Activated naive CD4-positive, alpha-beta T cell treated with anti-CD3 and anti-CD28 coated beads, Interleukin-2, amount 10 ng/mL, durations not matched to agents 7 days and 5 days (primary cell): ENCODE measurements at regions not wholly inside any gene's neighbourhood (a gene's known extent, or its start where the extent isn't known, plus 50 kb on each side); places are given as distances from the start of the nearest gene placed in this dataset.

Experiments used
- CTCF ChIA-PET: fragments of 350-600 bp; sonication (Branson Sonifier 250); formaldehyde crosslinking; loops from one replicate; lab custom pipeline; 2021; ENCODE audit warnings: antibody characterized with exemption; lab: Charles Lee
- DNase-seq: peaks from one replicate; pipeline ENCODE4 v3.0.0-alpha.2; 2020
- H3K27ac Mint-ChIP-seq: one replicate; pipeline ENCODE4 v1.8.0; 2021; ENCODE audit warnings: mild to moderate bottlenecking, moderate library complexity, mixed read lengths
- H3K27me3 Mint-ChIP-seq: one replicate; pipeline ENCODE4 v1.8.0; 2021; ENCODE audit warnings: mild to moderate bottlenecking, mixed read lengths
- H3K36me3 Mint-ChIP-seq: one replicate; pipeline ENCODE4 v1.8.0; 2021; ENCODE audit warnings: mixed read lengths
- H3K4me1 Mint-ChIP-seq: one replicate; pipeline ENCODE4 v1.8.0; 2021; ENCODE audit warnings: mixed read lengths
- H3K4me3 Mint-ChIP-seq: one replicate; pipeline ENCODE4 v1.8.0; 2021; ENCODE audit warnings: mild to moderate bottlenecking, moderate library complexity, mixed read lengths
- H3K9me3 Mint-ChIP-seq: one replicate; pipeline ENCODE4 v1.8.0; 2021; ENCODE audit warnings: mixed read lengths

- CTCF ChIA-PET = no interaction called here
- no peaks in the 10 kb centered on the region for H3K36me3 Mint-ChIP-seq
- H3K27me3 Mint-ChIP-seq = no peaks in the 10 kb centered on the region
- H3K9me3 Mint-ChIP-seq = no peaks in the 10 kb centered on the region
- H3K27ac Mint-ChIP-seq = no peak overlapping the region
- no peaks in the 10 kb centered on the region for H3K4me1 Mint-ChIP-seq
- no peak overlapping the region for H3K4me3 Mint-ChIP-seq
- no peak for DNase-seq
These were observed 1177.4 kb downstream of the KCNT2 start for GRCh38 chr1:195430826-195431225.

GRCh38 chr1:195428927-195429326 lies 1179.3 kb downstream of the KCNT2 start:
- Mint-ChIP-seq H3K4me1 (no peaks in the 10 kb centered on the region), H3K9me3 (no peaks in the 10 kb centered on the region), H3K4me3 (no peak overlapping the region), H3K36me3 (no peaks in the 10 kb centered on the region), H3K27me3 (no peaks in the 10 kb centered on the region), H3K27ac (no peak overlapping the region)
- CTCF ChIA-PET = no interaction called here
- DNase-seq = no peak

GRCh38 chr1:195415584-195415983 lies 1192.7 kb downstream of the KCNT2 start:
- DNase-seq = no peak
- no peak overlapping the region for H3K27ac Mint-ChIP-seq
- H3K36me3 Mint-ChIP-seq = no peaks in the 10 kb centered on the region
- CTCF ChIA-PET = no interaction called here
- H3K4me3 Mint-ChIP-seq = no peak overlapping the region
- H3K27me3 Mint-ChIP-seq = no peaks in the 10 kb centered on the region
- no peaks in the 10 kb centered on the region for H3K9me3 Mint-ChIP-seq
- H3K4me1 Mint-ChIP-seq = no peaks in the 10 kb centered on the region

GRCh38 chr1:195394567-195394966 lies 1213.7 kb downstream of the KCNT2 start:
- no peak overlapping the region for H3K4me3 Mint-ChIP-seq
- CTCF ChIA-PET = no interaction called here
- no peaks in the 10 kb centered on the region for H3K27me3 Mint-ChIP-seq
- H3K4me1 Mint-ChIP-seq = no peaks in the 10 kb centered on the region
- no peak for DNase-seq
- no peaks in the 10 kb centered on the region for H3K36me3 Mint-ChIP-seq
- no peak overlapping the region for H3K27ac Mint-ChIP-seq
- no peaks in the 10 kb centered on the region for H3K9me3 Mint-ChIP-seq

GRCh38 chr1:195376190-195376589 lies 1232.0 kb downstream of the KCNT2 start:
- Mint-ChIP-seq H3K9me3 (no peaks in the 10 kb centered on the region), H3K27ac (no peak overlapping the region), H3K4me1 (no peaks in the 10 kb centered on the region), H3K36me3 (no peaks in the 10 kb centered on the region), H3K27me3 (no peaks in the 10 kb centered on the region), H3K4me3 (no peak overlapping the region)
- DNase-seq = no peak
- CTCF ChIA-PET = no interaction called here

- Mint-ChIP-seq H3K4me1 (no peaks in the 10 kb centered on the region), H3K9me3 (no peaks in the 10 kb centered on the region), H3K4me3 (no peak overlapping the region), H3K36me3 (no peaks in the 10 kb centered on the region), H3K27ac (no peak overlapping the region), H3K27me3 (no peaks in the 10 kb centered on the region)
- no peak for DNase-seq
- CTCF ChIA-PET = no interaction called here
These were observed 1234.4 kb downstream of the KCNT2 start for GRCh38 chr1:195373856-195374255.

- Mint-ChIP-seq H3K27ac (no peak overlapping the region), H3K4me1 (no peaks in the 10 kb centered on the region), H3K9me3 (no peaks in the 10 kb centered on the region), H3K4me3 (no peak overlapping the region), H3K27me3 (no peaks in the 10 kb centered on the region), H3K36me3 (no peaks in the 10 kb centered on the region)
- CTCF ChIA-PET = no interaction called here
- DNase-seq = no peak
These were observed 1263.1 kb downstream of the KCNT2 start for GRCh38 chr1:195345149-195345548.

GRCh38 chr1:195337646-195338045 lies 1270.6 kb downstream of the KCNT2 start:
- CTCF ChIA-PET = no interaction called here
- Mint-ChIP-seq H3K27ac (no peak overlapping the region), H3K4me3 (no peak overlapping the region), H3K9me3 (no peaks in the 10 kb centered on the region), H3K4me1 (no peaks in the 10 kb centered on the region), H3K36me3 (no peaks in the 10 kb centered on the region), H3K27me3 (no peaks in the 10 kb centered on the region)
- no peak for DNase-seq

GRCh38 chr1:195336812-195337211 lies 1271.4 kb downstream of the KCNT2 start:
- CTCF ChIA-PET = interaction anchor here (0.7 kb wide), 1 partner anchor 392 kb away, joined by 3 read pairs; no protein-coding TSS in a partner anchor
- H3K4me3 Mint-ChIP-seq = no peak overlapping the region
- no peaks in the 10 kb centered on the region for H3K9me3 Mint-ChIP-seq
- H3K4me1 Mint-ChIP-seq = no peaks in the 10 kb centered on the region
- DNase-seq = no peak
- H3K27me3 Mint-ChIP-seq = no peaks in the 10 kb centered on the region
- no peak overlapping the region for H3K27ac Mint-ChIP-seq
- H3K36me3 Mint-ChIP-seq = no peaks in the 10 kb centered on the region

GRCh38 chr1:195335541-195335940 lies 1272.7 kb downstream of the KCNT2 start:
- no peaks in the 10 kb centered on the region for H3K9me3 Mint-ChIP-seq
- H3K27ac Mint-ChIP-seq = no peak overlapping the region
- no peaks in the 10 kb centered on the region for H3K36me3 Mint-ChIP-seq
- no peaks in the 10 kb centered on the region for H3K4me1 Mint-ChIP-seq
- no peaks in the 10 kb centered on the region for H3K27me3 Mint-ChIP-seq
- H3K4me3 Mint-ChIP-seq = no peak overlapping the region
- CTCF ChIA-PET = no interaction called here
- no peak for DNase-seq

- no peak for DNase-seq
- H3K27me3 Mint-ChIP-seq = no peaks in the 10 kb centered on the region
- no peak overlapping the region for H3K27ac Mint-ChIP-seq
- no peaks in the 10 kb centered on the region for H3K9me3 Mint-ChIP-seq
- H3K4me3 Mint-ChIP-seq = no peak overlapping the region
- H3K4me1 Mint-ChIP-seq = no peaks in the 10 kb centered on the region
- CTCF ChIA-PET = no interaction called here
- H3K36me3 Mint-ChIP-seq = no peaks in the 10 kb centered on the region
These were observed 1276.1 kb downstream of the KCNT2 start for GRCh38 chr1:195332102-195332501.

GRCh38 chr1:195328681-195329080 lies 1279.6 kb downstream of the KCNT2 start:
- Mint-ChIP-seq H3K4me3 (no peak overlapping the region), H3K27me3 (no peaks in the 10 kb centered on the region), H3K4me1 (no peaks in the 10 kb centered on the region), H3K27ac (no peak overlapping the region), H3K9me3 (peaks cover 2% of the 10 kb centered on the region), H3K36me3 (no peaks in the 10 kb centered on the region)
- DNase-seq = no peak
- CTCF ChIA-PET = no interaction called here

GRCh38 chr1:195328102-195328501 lies 1280.1 kb downstream of the KCNT2 start:
- CTCF ChIA-PET = no interaction called here
- H3K27me3 Mint-ChIP-seq = no peaks in the 10 kb centered on the region
- no peak overlapping the region for H3K27ac Mint-ChIP-seq
- no peak overlapping the region for H3K4me3 Mint-ChIP-seq
- H3K9me3 Mint-ChIP-seq = peaks cover 2% of the 10 kb centered on the region
- no peak for DNase-seq
- H3K4me1 Mint-ChIP-seq = no peaks in the 10 kb centered on the region
- no peaks in the 10 kb centered on the region for H3K36me3 Mint-ChIP-seq

GRCh38 chr1:195327361-195327760 lies 1280.9 kb downstream of the KCNT2 start:
- no peak overlapping the region for H3K4me3 Mint-ChIP-seq
- no peak for DNase-seq
- no peaks in the 10 kb centered on the region for H3K4me1 Mint-ChIP-seq
- no peaks in the 10 kb centered on the region for H3K36me3 Mint-ChIP-seq
- no peaks in the 10 kb centered on the region for H3K27me3 Mint-ChIP-seq
- no peak overlapping the region for H3K27ac Mint-ChIP-seq
- H3K9me3 Mint-ChIP-seq = peaks cover 2% of the 10 kb centered on the region
- CTCF ChIA-PET = no interaction called here

- H3K27ac Mint-ChIP-seq = no peak overlapping the region
- H3K36me3 Mint-ChIP-seq = no peaks in the 10 kb centered on the region
- no peak for DNase-seq
- H3K27me3 Mint-ChIP-seq = no peaks in the 10 kb centered on the region
- H3K9me3 Mint-ChIP-seq = peaks cover 2% of the 10 kb centered on the region
- CTCF ChIA-PET = no interaction called here
- no peaks in the 10 kb centered on the region for H3K4me1 Mint-ChIP-seq
- H3K4me3 Mint-ChIP-seq = no peak overlapping the region
These were observed 1281.9 kb downstream of the KCNT2 start for GRCh38 chr1:195326325-195326724.

GRCh38 chr1:195325181-195325580 lies 1283.1 kb downstream of the KCNT2 start:
- CTCF ChIA-PET = no interaction called here
- H3K27ac Mint-ChIP-seq = no peak overlapping the region
- H3K36me3 Mint-ChIP-seq = no peaks in the 10 kb centered on the region
- H3K9me3 Mint-ChIP-seq = peaks cover 2% of the 10 kb centered on the region
- no peak for DNase-seq
- H3K4me3 Mint-ChIP-seq = no peak overlapping the region
- H3K4me1 Mint-ChIP-seq = no peaks in the 10 kb centered on the region
- no peaks in the 10 kb centered on the region for H3K27me3 Mint-ChIP-seq
